Fibroblast of pulmonary artery (primary cell): ENCODE measurements at regions not wholly inside any gene's neighbourhood (a gene's known extent, or its start where the extent isn't known, plus 50 kb on each side); places are given as distances from the start of the nearest gene placed in this dataset.

Source experiments
- DNase-seq: peaks from one replicate; pipeline ENCODE4 v3.0.0-alpha.2; 2010; ENCODE audit warnings: low read depth
- H3K4me3 ChIP-seq: replicated peaks from 2 replicates; pipeline ENCODE4 v1.5.1; 2011; ENCODE audit warnings: low read depth, mild to moderate bottlenecking, control low read depth, low read length, moderate library complexity
- CTCF ChIP-seq: IDR thresholded peaks from 2 replicates; pipeline ENCODE4 v1.5.1; 2011; ENCODE audit warnings: mild to moderate bottlenecking, control low read depth, low read length, inconsistent platforms; ENCODE audit errors: missing control alignments

- no peak overlapping the region for H3K4me3 ChIP-seq
- DNase-seq = no peak
- TF ChIP-seq CTCF = no peak
These were observed 274.0 kb downstream of the NDUFA10 start for GRCh38 chr2:239750929-239751678.

- no peak for DNase-seq
- no peak overlapping the region for H3K4me3 ChIP-seq
- no peak for TF ChIP-seq CTCF
These were observed 274.9 kb downstream of the NDUFA10 start for GRCh38 chr2:239750045-239750835.

- DNase-seq = no peak
- TF ChIP-seq CTCF = no peak
- no peak overlapping the region for H3K4me3 ChIP-seq
These were observed 275.8 kb downstream of the NDUFA10 start for GRCh38 chr2:239749272-239749873.

GRCh38 chr2:239748811-239749210 lies 276.3 kb downstream of the NDUFA10 start:
- no peak for TF ChIP-seq CTCF
- no peak for DNase-seq
- no peak overlapping the region for H3K4me3 ChIP-seq

GRCh38 chr2:239747771-239748170 lies 277.4 kb downstream of the NDUFA10 start:
- no peak for DNase-seq
- no peak for TF ChIP-seq CTCF

GRCh38 chr2:239747274-239747673 lies 277.9 kb downstream of the NDUFA10 start:
- no peak for DNase-seq
- H3K4me3 ChIP-seq = no peak overlapping the region
- TF ChIP-seq CTCF = no peak

More at GRCh38 chr2:239747771-239748170, 277.4 kb downstream of the NDUFA10 start:
- no peak overlapping the region for H3K4me3 ChIP-seq
